Keratinocyte (primary cell): ENCODE measurements at regions not wholly inside any gene's neighbourhood (a gene's known extent, or its start where the extent isn't known, plus 50 kb on each side); places are given as distances from the start of the nearest gene placed in this dataset.

Source experiments
- DNase-seq: peaks from one replicate; pipeline ENCODE4 v3.0.0-alpha.2; 2011; ENCODE audit warnings: low read depth, missing footprints, low spot score
- FAIRE-seq: peaks from 2 replicates; lab custom pipeline; 2011; peaks lifted over from hg19 to GRCh38; lab: Jason Lieb, UNC
- H2AFZ ChIP-seq: 2 replicates; pipeline ENCODE4 v1.6.0; 2012; ENCODE audit warnings: low read length, control low read depth, inconsistent platforms; ENCODE audit not compliant: control insufficient read depth
- H3K27ac ChIP-seq: 2 replicates; pipeline ENCODE4 v1.5.1; 2011; ENCODE audit warnings: low read length; ENCODE audit not compliant: control insufficient read depth, insufficient read depth
- H3K27me3 ChIP-seq: 3 replicates; pipeline ENCODE4 v1.6.0; 2011; ENCODE audit warnings: low read length; ENCODE audit not compliant: control insufficient read depth, insufficient read depth; ENCODE audit errors: extremely low read depth
- H3K36me3 ChIP-seq, 2 experiments: 2 replicates in 1 of 2; 3 replicates in 1 of 2; pipeline ENCODE4 v1.5.1; 2011; ENCODE audit warnings: low read length in 2 of 2, mild to moderate bottlenecking in 1 of 2; ENCODE audit not compliant: control insufficient read depth in 2 of 2, insufficient read depth in 2 of 2; ENCODE audit errors: extremely low read depth in 1 of 2
- H3K4me1 ChIP-seq: 3 replicates; pipeline ENCODE4 v1.5.1; 2011; ENCODE audit warnings: low read length; ENCODE audit not compliant: control insufficient read depth, insufficient read depth; ENCODE audit errors: extremely low read depth
- H3K4me2 ChIP-seq: 3 replicates; pipeline ENCODE4 v1.6.0; 2011; ENCODE audit warnings: low read depth, low read length; ENCODE audit not compliant: control insufficient read depth, insufficient read depth; ENCODE audit errors: extremely low read depth
- H3K4me3 ChIP-seq, 3 experiments: fragments of 200-600 bp in 1 of 3; sonication (generic) in 1 of 3; 2 replicates in 2 of 3; 3 replicates in 1 of 3; pipeline ENCODE4 v1.5.1; 2011 to 2016; ENCODE audit warnings: low read length in 3 of 3, mild to moderate bottlenecking in 3 of 3, control low read depth in 2 of 3, inconsistent platforms in 1 of 3, low read depth in 1 of 3, mixed read lengths in 1 of 3, mixed run types in 1 of 3, moderate library complexity in 1 of 3; ENCODE audit not compliant: control insufficient read depth in 2 of 3, insufficient read depth in 2 of 3; ENCODE audit errors: extremely low read depth in 1 of 3
- H3K79me2 ChIP-seq: 2 replicates; pipeline ENCODE4 v1.6.0; 2012; ENCODE audit warnings: low read length; ENCODE audit not compliant: control insufficient read depth, insufficient read depth
- H3K9ac ChIP-seq: 3 replicates; pipeline ENCODE4 v1.6.0; 2011; ENCODE audit warnings: low read length; ENCODE audit not compliant: control insufficient read depth, insufficient read depth; ENCODE audit errors: extremely low read depth
- H3K9me1 ChIP-seq: 3 replicates; pipeline ENCODE4 v1.6.0; 2011; ENCODE audit warnings: low read length; ENCODE audit not compliant: control insufficient read depth, insufficient read depth; ENCODE audit errors: extremely low read depth
- H3K9me3 ChIP-seq: 2 replicates; pipeline ENCODE4 v1.5.1; 2012; ENCODE audit warnings: low read depth, low read length; ENCODE audit not compliant: control insufficient read depth
- H4K20me1 ChIP-seq: 3 replicates; pipeline ENCODE4 v1.6.0; 2011; ENCODE audit warnings: low read length; ENCODE audit not compliant: control insufficient read depth, insufficient read depth; ENCODE audit errors: extremely low read depth
- EZH2 ChIP-seq: IDR thresholded peaks from one replicate; pipeline ENCODE4 v1.6.1; 2012; ENCODE audit warnings: inconsistent platforms, mild to moderate bottlenecking, low read length, moderate library complexity
- dilution Hi-C: fragments of 300-500 bp; cut with MboI; formaldehyde crosslinking; loops from one replicate; pipeline ENCODE4 v1.7.0; 2020; ENCODE audit warnings: low sequenced_read_pairs; ENCODE audit not compliant: extremely low pct_ligation_motif_present
- TF ChIP-seq, protein P1 (sequence below), 3 experiments: IDR thresholded peaks in 1 of 3; conservative IDR thresholded peaks in 1 of 3; optimal IDR thresholded peaks in 1 of 3; 2 replicates in 2 of 3; 3 replicates in 1 of 3; pipeline versions ENCODE3 to v1.5.1; 2011; ENCODE audit warnings: low read length in 3 of 3, mild to moderate bottlenecking in 3 of 3, moderate library complexity in 2 of 3, control low read depth in 1 of 3, inconsistent platforms in 1 of 3; ENCODE audit not compliant: insufficient read depth in 2 of 3; ENCODE audit errors: extremely low read depth in 1 of 3

DNA sequence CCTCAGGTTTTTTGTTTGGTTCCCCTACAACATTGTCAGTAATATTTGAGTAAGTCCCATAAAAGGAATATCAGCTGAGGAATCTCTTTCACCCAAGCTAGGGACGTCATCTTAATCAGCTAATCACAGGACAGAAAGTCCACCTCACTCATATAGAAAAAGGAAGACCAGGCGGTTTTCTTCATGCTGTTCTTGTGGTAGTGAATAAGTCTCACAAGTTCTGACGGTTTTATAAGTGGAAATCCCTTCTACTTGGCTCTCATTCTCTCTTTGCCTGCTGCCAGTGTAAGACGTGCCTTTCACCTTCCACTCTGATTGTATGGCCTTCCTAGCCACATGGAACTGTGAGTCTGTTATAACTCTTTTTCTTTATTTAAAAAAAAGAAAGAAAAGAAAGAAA lies 308.1 kb upstream of the PFKP start:
- H2AFZ ChIP-seq, result no peak overlapping the region
- no peak overlapping the region for H3K27ac ChIP-seq
- FAIRE-seq (no peak), DNase-seq (no peak)
- H3K9me1 ChIP-seq, result no peaks in the 10 kb centered on the region
- no peak overlapping the region for H3K4me2 ChIP-seq
- no peaks in the 10 kb centered on the region for H3K36me3 ChIP-seq
- TF ChIP-seq, protein P1, sequence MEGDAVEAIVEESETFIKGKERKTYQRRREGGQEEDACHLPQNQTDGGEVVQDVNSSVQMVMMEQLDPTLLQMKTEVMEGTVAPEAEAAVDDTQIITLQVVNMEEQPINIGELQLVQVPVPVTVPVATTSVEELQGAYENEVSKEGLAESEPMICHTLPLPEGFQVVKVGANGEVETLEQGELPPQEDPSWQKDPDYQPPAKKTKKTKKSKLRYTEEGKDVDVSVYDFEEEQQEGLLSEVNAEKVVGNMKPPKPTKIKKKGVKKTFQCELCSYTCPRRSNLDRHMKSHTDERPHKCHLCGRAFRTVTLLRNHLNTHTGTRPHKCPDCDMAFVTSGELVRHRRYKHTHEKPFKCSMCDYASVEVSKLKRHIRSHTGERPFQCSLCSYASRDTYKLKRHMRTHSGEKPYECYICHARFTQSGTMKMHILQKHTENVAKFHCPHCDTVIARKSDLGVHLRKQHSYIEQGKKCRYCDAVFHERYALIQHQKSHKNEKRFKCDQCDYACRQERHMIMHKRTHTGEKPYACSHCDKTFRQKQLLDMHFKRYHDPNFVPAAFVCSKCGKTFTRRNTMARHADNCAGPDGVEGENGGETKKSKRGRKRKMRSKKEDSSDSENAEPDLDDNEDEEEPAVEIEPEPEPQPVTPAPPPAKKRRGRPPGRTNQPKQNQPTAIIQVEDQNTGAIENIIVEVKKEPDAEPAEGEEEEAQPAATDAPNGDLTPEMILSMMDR (optimal IDR thresholded peaks at IDR 0.05 in 1 of 3, IDR thresholded peaks at IDR 0.05 in 1 of 3, conservative IDR thresholded peaks at IDR 0.05 in 1 of 3; ENCODE audit: extremely low read depth in 1 of 3, insufficient read depth in 2 of 3, low read length in 3 of 3), result no peak
- TF ChIP-seq EZH2, result no peak
- H3K9me3 ChIP-seq, result peaks cover 12% of the 10 kb centered on the region
- no peaks in the 10 kb centered on the region for H3K27me3 ChIP-seq
- no peaks in the 10 kb centered on the region for H3K4me1 ChIP-seq
- no peaks in the 10 kb centered on the region for H4K20me1 ChIP-seq
- no peak overlapping the region for H3K4me3 ChIP-seq
- H3K9ac ChIP-seq, result no peak overlapping the region
- no peaks in the 10 kb centered on the region for H3K79me2 ChIP-seq
- dilution Hi-C loops, result no loop called here

GRCh38 chr10:2754943-2755342 lies 312.4 kb upstream of the PFKP start:
- H3K36me3 ChIP-seq, result no peaks in the 10 kb centered on the region
- H3K9ac ChIP-seq, result no peak overlapping the region
- H4K20me1 ChIP-seq, result no peaks in the 10 kb centered on the region
- no peak overlapping the region for H3K27ac ChIP-seq
- H3K4me2 ChIP-seq, result no peak overlapping the region
- peaks cover 6% of the 10 kb centered on the region for H3K9me3 ChIP-seq
- no peaks in the 10 kb centered on the region for H3K4me1 ChIP-seq
- H3K27me3 ChIP-seq, result no peaks in the 10 kb centered on the region
- TF ChIP-seq, protein P1 (optimal IDR thresholded peaks at IDR 0.05 in 1 of 3, IDR thresholded peaks at IDR 0.05 in 1 of 3, conservative IDR thresholded peaks at IDR 0.05 in 1 of 3; ENCODE audit: extremely low read depth in 1 of 3, insufficient read depth in 2 of 3, low read length in 3 of 3), result no peak
- no peak for TF ChIP-seq EZH2
- no peaks in the 10 kb centered on the region for H3K9me1 ChIP-seq
- H3K4me3 ChIP-seq, result no peak overlapping the region
- dilution Hi-C loops, result no loop called here
- no peak overlapping the region for H2AFZ ChIP-seq
- FAIRE-seq, result no peak
- no peak for DNase-seq
- no peaks in the 10 kb centered on the region for H3K79me2 ChIP-seq
